H1 (cell line): ENCODE measurements at regions not wholly inside any gene's neighbourhood (a gene's known extent, or its start where the extent isn't known, plus 50 kb on each side); places are given as distances from the start of the nearest gene placed in this dataset.

Source experiments
- CTCF ChIA-PET: fragments of 300-600 bp; sonication (Branson Sonifier 250); formaldehyde crosslinking; loops from one replicate; lab custom pipeline; 2021; ENCODE audit not compliant: partially characterized antibody; lab: Charles Lee
- POLR2A ChIA-PET: fragments of 300-600 bp; sonication (Branson Sonifier 250); formaldehyde crosslinking; loops from one replicate; lab custom pipeline; 2021; ENCODE audit warnings: inconsistent platforms; ENCODE audit not compliant: partially characterized antibody; lab: Charles Lee
- DNase-seq, 2 experiments: peaks; one replicate each; pipeline versions ENCODE4 v3.0.0 to v3.0.0-alpha.2; 2010 to 2022; ENCODE audit warnings: low spot score in 2 of 2, low read depth in 1 of 2, mixed read lengths in 1 of 2
- FAIRE-seq: peaks from 2 replicates; lab custom pipeline; 2011; peaks lifted over from hg19 to GRCh38; lab: Jason Lieb, UNC
- H2AFZ ChIP-seq: 2 replicates; pipeline ENCODE4 v1.8.1; 2012; ENCODE audit warnings: low read length, inconsistent platforms
- H2AK5ac ChIP-seq: 2 replicates; pipeline ENCODE4 v1.6.1; 2013; ENCODE audit warnings: low read depth, low read length
- H2BK120ac ChIP-seq: replicated peaks from 2 replicates; pipeline ENCODE3; 2013; ENCODE audit warnings: low read depth, low read length, inconsistent platforms
- H2BK12ac ChIP-seq: 2 replicates; pipeline ENCODE4 v1.6.1; 2013; ENCODE audit warnings: low read depth, low read length
- H2BK15ac ChIP-seq: 2 replicates; pipeline ENCODE4 v1.6.1; 2013; ENCODE audit warnings: low read length
- H2BK20ac ChIP-seq: 2 replicates; pipeline ENCODE4 v1.6.1; 2013; ENCODE audit warnings: low read length
- H2BK5ac ChIP-seq: 2 replicates; pipeline ENCODE4 v1.6.1; 2013; ENCODE audit warnings: low read depth, low read length
- H3K14ac ChIP-seq: 2 replicates; pipeline ENCODE4 v1.6.1; 2013; ENCODE audit warnings: inconsistent platforms; ENCODE audit not compliant: insufficient read length
- H3K18ac ChIP-seq: 2 replicates; pipeline ENCODE4 v1.6.1; 2013; ENCODE audit warnings: low read length; ENCODE audit errors: extremely low read depth
- H3K23ac ChIP-seq: 2 replicates; pipeline ENCODE4 v1.6.1; 2013; ENCODE audit warnings: inconsistent platforms; ENCODE audit not compliant: insufficient read length
- H3K23me2 ChIP-seq: 2 replicates; pipeline ENCODE4 v1.6.1; 2013; ENCODE audit warnings: low read depth, low read length
- H3K27ac ChIP-seq: 2 replicates; pipeline ENCODE4 v1.6.1; 2011; ENCODE audit warnings: low read depth, low read length, inconsistent platforms
- H3K27me3 ChIP-seq, 4 experiments: replicated peaks in 1 of 4; 1 replicate in 1 of 4; 2 replicates in 3 of 4; pipeline versions ENCODE4 v1.6.1 to v1.8.1; 2011 to 2013; ENCODE audit warnings: low read length in 3 of 4, mild to moderate bottlenecking in 3 of 4, inconsistent platforms in 2 of 4, mixed read lengths in 2 of 4, moderate library complexity in 1 of 4; ENCODE audit not compliant: control insufficient read depth in 3 of 4, insufficient read depth in 3 of 4; ENCODE audit errors: extremely low read depth in 1 of 4
- H3K36me3 ChIP-seq, 4 experiments: 2 replicates each; pipeline versions ENCODE4 v1.6.1 to v1.8.1; 2011 to 2013; ENCODE audit warnings: mild to moderate bottlenecking in 4 of 4, low read length in 3 of 4, moderate library complexity in 2 of 4, control low read depth in 1 of 4, inconsistent platforms in 1 of 4; ENCODE audit not compliant: insufficient read depth in 4 of 4, control insufficient read depth in 2 of 4
- H3K4ac ChIP-seq: replicated peaks from 2 replicates; pipeline ENCODE3; 2013; ENCODE audit warnings: low read length, low read depth, mixed read lengths, inconsistent platforms; ENCODE audit not compliant: insufficient read length
- H3K4me1 ChIP-seq, 4 experiments: replicated peaks in 1 of 4; 1 replicate in 1 of 4; 2 replicates in 3 of 4; pipeline versions ENCODE4 v1.6.1 to v1.8.1; 2011 to 2013; ENCODE audit warnings: low read length in 3 of 4, inconsistent platforms in 2 of 4, mixed read lengths in 1 of 4; ENCODE audit not compliant: insufficient read depth in 4 of 4, control insufficient read depth in 3 of 4
- H3K4me2 ChIP-seq, 2 experiments: 2 replicates each; pipeline versions ENCODE4 v1.6.1 to v1.8.1; 2011 to 2013; ENCODE audit warnings: low read depth in 2 of 2, low read length in 2 of 2, control low read depth in 1 of 2, inconsistent platforms in 1 of 2, mild to moderate bottlenecking in 1 of 2; ENCODE audit not compliant: insufficient read depth in 1 of 2
- H3K4me3 ChIP-seq, 4 experiments: fragments of 200-600, 300-600 bp in 1 of 4; sonication (generic), shearing (Covaris generic), sonication (Bioruptor Twin) in 1 of 4; 2 replicates each; pipeline versions ENCODE4 v1.5.1 to v1.8.1; 2011 to 2016; ENCODE audit warnings: low read length in 4 of 4, low read depth in 3 of 4, control low read depth in 2 of 4, inconsistent platforms in 2 of 4, mild to moderate bottlenecking in 2 of 4, mixed read lengths in 1 of 4, moderate library complexity in 1 of 4; ENCODE audit not compliant: insufficient read depth in 2 of 4; ENCODE audit errors: extremely low read depth in 1 of 4
- H3K56ac ChIP-seq: replicated peaks from 2 replicates; pipeline ENCODE3; 2013; ENCODE audit warnings: low read depth, mild to moderate bottlenecking, mixed read lengths, low read length, inconsistent platforms; ENCODE audit not compliant: insufficient read length
- H3K79me1 ChIP-seq: 2 replicates; pipeline ENCODE4 v1.6.1; 2013; ENCODE audit warnings: low read depth, low read length, control low read depth
- H3K79me2 ChIP-seq, 2 experiments: 2 replicates each; pipeline versions ENCODE4 v1.6.1 to v1.8.1; 2012 to 2013; ENCODE audit warnings: low read length in 2 of 2, mild to moderate bottlenecking in 2 of 2, inconsistent platforms in 1 of 2; ENCODE audit not compliant: insufficient read depth in 2 of 2, control insufficient read depth in 1 of 2
- H3K9ac ChIP-seq, 4 experiments: replicated peaks in 1 of 4; 1 replicate in 1 of 4; 2 replicates in 3 of 4; pipeline versions ENCODE4 v1.6.1 to v1.8.1; 2011 to 2013; ENCODE audit warnings: low read depth in 3 of 4, low read length in 3 of 4, control low read depth in 2 of 4, mild to moderate bottlenecking in 2 of 4, moderate library complexity in 2 of 4, inconsistent platforms in 1 of 4; ENCODE audit errors: extremely low read depth in 1 of 4
- H3K9me3 ChIP-seq, 2 experiments: 2 replicates each; pipeline versions ENCODE4 v1.6.1 to v1.8.1; 2012 to 2013; ENCODE audit warnings: mild to moderate bottlenecking in 2 of 2, moderate library complexity in 2 of 2, control low read depth in 1 of 2, inconsistent platforms in 1 of 2, low read depth in 1 of 2, low read length in 1 of 2, mixed read lengths in 1 of 2; ENCODE audit not compliant: insufficient read depth in 2 of 2
- H4K20me1 ChIP-seq, 2 experiments: replicated peaks in 1 of 2; 2 replicates each; pipeline versions ENCODE3 to v1.8.1; 2011 to 2013; ENCODE audit warnings: inconsistent platforms in 2 of 2, low read length in 2 of 2, mild to moderate bottlenecking in 1 of 2; ENCODE audit not compliant: insufficient read depth in 2 of 2, control insufficient read depth in 1 of 2
- H4K5ac ChIP-seq: 2 replicates; pipeline ENCODE4 v1.6.1; 2013; ENCODE audit warnings: low read length, low read depth, mixed read lengths, inconsistent platforms; ENCODE audit not compliant: insufficient read length
- H4K8ac ChIP-seq: 2 replicates; pipeline ENCODE4 v1.8.0; 2013; ENCODE audit warnings: mild to moderate bottlenecking, moderate library complexity, low read length, inconsistent platforms; ENCODE audit not compliant: insufficient read depth; ENCODE audit errors: extremely low read depth
- H4K91ac ChIP-seq: replicated peaks from 2 replicates; pipeline ENCODE3; 2013; ENCODE audit warnings: low read length, mixed read lengths, inconsistent platforms; ENCODE audit not compliant: insufficient read length
- ASH2L ChIP-seq: fragments of 200-600, 300-600 bp; sonication (generic); IDR thresholded peaks from one replicate; pipeline ENCODE4 v1.7.1; 2017; ENCODE audit warnings: low read length
- CBX5 ChIP-seq: fragments of 300-800, 300-1000 bp; sonication (generic); IDR thresholded peaks from 2 replicates; pipeline ENCODE4 v1.7.1; 2016; ENCODE audit warnings: antibody characterized with exemption, low read length, low read depth
- CHD1 ChIP-seq: IDR thresholded peaks from 2 replicates; pipeline ENCODE4 v1.6.1; 2012; ENCODE audit warnings: low read depth, low read length, improper control_type of control experiment
- EP300 ChIP-seq, 2 experiments: IDR thresholded peaks; 1 replicate in 1 of 2; 2 replicates in 1 of 2; pipeline ENCODE4 v1.6.1; 2011 to 2012; ENCODE audit warnings: low read depth in 2 of 2, low read length in 2 of 2, mild to moderate bottlenecking in 2 of 2, borderline replicate concordance in 1 of 2, inconsistent platforms in 1 of 2, moderate library complexity in 1 of 2
- FOSL1 ChIP-seq: IDR thresholded peaks from 2 replicates; pipeline ENCODE4 v1.6.1; 2011; ENCODE audit warnings: mild to moderate bottlenecking, low read depth, low read length, moderate library complexity; ENCODE audit not compliant: insufficient read depth
- GABPA ChIP-seq: IDR thresholded peaks from 2 replicates; pipeline ENCODE4 v1.6.1; 2011; ENCODE audit warnings: mild to moderate bottlenecking, low read length, moderate library complexity, borderline replicate concordance; ENCODE audit not compliant: insufficient read depth
- KDM4A ChIP-seq: IDR thresholded peaks from one replicate; pipeline ENCODE4 v1.7.1; 2012; ENCODE audit warnings: low read depth, mild to moderate bottlenecking, moderate library complexity, low read length, inconsistent platforms; ENCODE audit not compliant: severe bottlenecking
- KDM5A ChIP-seq: fragments of 200-600 bp; IDR thresholded peaks from 2 replicates; pipeline ENCODE4 v1.7.1; 2012; ENCODE audit warnings: mild to moderate bottlenecking, low read length, inconsistent platforms, mixed read lengths
- RBBP5 ChIP-seq: IDR thresholded peaks from 2 replicates; pipeline ENCODE4 v1.7.1; 2012; ENCODE audit warnings: low read depth, mild to moderate bottlenecking, inconsistent platforms, low read length, moderate library complexity, borderline replicate concordance
- SIX5 ChIP-seq: IDR thresholded peaks from 2 replicates; pipeline ENCODE4 v1.6.1; 2011; ENCODE audit warnings: mild to moderate bottlenecking, low read depth, low read length
- SP4 ChIP-seq: IDR thresholded peaks from 2 replicates; pipeline ENCODE4 v1.6.1; 2012; ENCODE audit warnings: low read length, inconsistent platforms
- TAF7 ChIP-seq: optimal IDR thresholded peaks from 2 replicates; pipeline ENCODE3; 2011; ENCODE audit warnings: low read depth, mild to moderate bottlenecking, inconsistent platforms, low read length, moderate library complexity, borderline replicate concordance
- YY1 ChIP-seq: IDR thresholded peaks from 2 replicates; pipeline ENCODE4 v1.6.1; 2011; ENCODE audit warnings: low read depth, mild to moderate bottlenecking, low read length
- ZNF274 ChIP-seq: IDR thresholded peaks from 2 replicates; pipeline ENCODE4 v1.7.0; 2012; ENCODE audit warnings: low read length, borderline replicate concordance; ENCODE audit errors: extremely low read depth
- WGBS, 2 experiments: shearing (Covaris generic) in 1 of 2; methylation state at CpG; one replicate each; pipeline versions ENCODE4 v1.1.6 to v1.1.7; 2013 to 2015; ENCODE audit warnings: low lambda C conversion rate in 2 of 2, mixed read lengths in 2 of 2, inconsistent platforms in 1 of 2, low coverage in 1 of 2, missing lambda C conversion rate in 1 of 2; ENCODE audit not compliant: insufficient replicate concordance in 2 of 2, insufficient coverage in 1 of 2, insufficient read length in 1 of 2; ENCODE audit errors: extremely low coverage in 1 of 2, missing lambda C conversion rate in 1 of 2; 5-methylcytosine and 5-hydroxymethylcytosine counted together

DNA sequence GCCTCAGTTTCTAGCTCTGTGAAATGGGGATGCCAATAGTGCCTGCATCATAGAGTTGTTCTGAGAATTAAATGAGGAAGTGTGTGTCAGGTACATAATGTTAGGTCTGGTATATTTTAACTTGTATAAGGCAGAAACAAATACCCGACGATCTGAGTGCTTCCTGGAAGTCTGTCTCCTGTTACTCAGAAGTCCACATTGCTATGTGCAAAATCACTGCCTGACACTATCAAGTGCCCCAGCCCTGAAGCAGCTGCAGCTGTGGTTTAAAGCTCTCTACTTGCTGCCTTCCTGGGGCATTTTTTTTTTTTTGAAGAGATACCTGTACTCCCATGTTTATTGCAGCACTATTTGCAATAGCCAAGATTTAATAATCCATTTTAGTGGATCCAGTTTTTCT is 125.3 kb downstream of the SLC4A3 start:
- ChIA-PET CTCF (interaction anchor here (1.2 to 1.8 kb wide), 3 partner anchors 9 to 393 kb away, joined by 3 to 5 read pairs (median 3); no protein-coding TSS in a partner anchor), POLR2A (no interaction called here)
- Histone ChIP-seq H3K36me3 (peaks cover 0 to 4% (median 0%) of the 10 kb centered on the region in 4 experiments; a peak in 1 of 8 replicates), H2BK12ac (no peak overlapping the region), H3K79me1 (no peaks in the 10 kb centered on the region), H2AFZ (no peak overlapping the region), H2BK15ac (no peak overlapping the region), H3K27ac (no peak overlapping the region), H3K14ac (no peak overlapping the region), H3K9ac (no peak overlapping the region), H3K56ac (no peak overlapping the region), H4K5ac (no peak overlapping the region), H3K23me2 (no peaks in the 10 kb centered on the region), H2AK5ac (no peak overlapping the region), H2BK20ac (no peak overlapping the region), H3K4me2 (no peak overlapping the region), H3K79me2 (no peaks in the 10 kb centered on the region), H2BK5ac (no peak overlapping the region), H4K20me1 (no peaks in the 10 kb centered on the region), H3K4me3 (no peak overlapping the region), H4K91ac (no peak overlapping the region), H3K4me1 (no peaks in the 10 kb centered on the region), H4K8ac (no peak overlapping the region), H3K27me3 (no peaks in the 10 kb centered on the region), H2BK120ac (no peak overlapping the region), H3K18ac (no peak overlapping the region), H3K23ac (no peak overlapping the region), H3K9me3 (peaks cover 0 to 18% of the 10 kb centered on the region in 2 experiments; a peak in 2 of 4 replicates), H3K4ac (no peak overlapping the region)
- FAIRE-seq (no peak), DNase-seq (no peak)
- WGBS, 2 experiments, result 91% methylated on average over 2 of the region's 2 CpGs; no CpG with 5 or more reads in 1 of the 2 experiments
- TF ChIP-seq SIX5 (no peak), KDM5A (no peak), TAF7 (no peak), ZNF274 (no peak), RBBP5 (no peak), KDM4A (no peak), CHD1 (no peak), GABPA (no peak), ASH2L (no peak), EP300 (IDR thresholded peaks at IDR 0.05; ENCODE audit: borderline replicate concordance in 1 of 2, low read depth in 2 of 2, low read length in 2 of 2) (no peak), SP4 (no peak), CBX5 (no peak), YY1 (no peak), FOSL1 (no peak)
